ENCODE measurements at regions not wholly inside any gene's neighbourhood (a gene's known extent, or its start where the extent isn't known, plus 50 kb on each side); places are given as distances from the start of the nearest gene placed in this dataset.
A peak's percentile ranks its signal among the peaks of the same experiment; 100 is the strongest.

GRCh38 chr3:66133853-66134445 is 86.9 kb upstream of the SLC25A26 start:
- no peak for TF ChIP-seq CTCF (conservative IDR thresholded peaks at IDR 0.05; ENCODE audit: low read depth, low read length)
- no peak for DNase-seq (ENCODE audit: low read depth)
- H3K4me3 ChIP-seq (ENCODE audit: low read depth, low read length) = no peak overlapping the region

- TF ChIP-seq CTCF (conservative IDR thresholded peaks at IDR 0.05; ENCODE audit: low read depth, low read length) = no peak
- no peak overlapping the region for H3K4me3 ChIP-seq (ENCODE audit: low read depth, low read length)
- peak; percentile 70 for DNase-seq (ENCODE audit: low read depth)
These were observed 87.6 kb upstream of the SLC25A26 start for GRCh38 chr3:66133050-66133757.

- H3K4me3 ChIP-seq (ENCODE audit: low read depth, low read length) = no peak overlapping the region
- DNase-seq (ENCODE audit: low read depth) = no peak
- TF ChIP-seq CTCF (conservative IDR thresholded peaks at IDR 0.05; ENCODE audit: low read depth, low read length) = no peak
These were observed 89.9 kb upstream of the MAGI1 start for GRCh38 chr3:66128623-66129022.

- no peak overlapping the region for H3K4me3 ChIP-seq (ENCODE audit: low read depth, low read length)
- no peak for TF ChIP-seq CTCF (conservative IDR thresholded peaks at IDR 0.05; ENCODE audit: low read depth, low read length)
- peak; percentile 41 for DNase-seq (ENCODE audit: low read depth)
These were observed 82.6 kb upstream of the MAGI1 start for GRCh38 chr3:66121318-66121717.

- H3K4me3 ChIP-seq (ENCODE audit: low read depth, low read length) = no peak overlapping the region
- TF ChIP-seq CTCF (conservative IDR thresholded peaks at IDR 0.05; ENCODE audit: low read depth, low read length) = no peak
- peak; percentile 98 for DNase-seq (ENCODE audit: low read depth)
These were observed 77.3 kb upstream of the MAGI1 start for GRCh38 chr3:66115858-66116654.

GRCh38 chr3:66113542-66113941 is 74.8 kb upstream of the MAGI1 start:
- TF ChIP-seq CTCF (conservative IDR thresholded peaks at IDR 0.05; ENCODE audit: low read depth, low read length) = no peak
- no peak for DNase-seq (ENCODE audit: low read depth)
- no peak overlapping the region for H3K4me3 ChIP-seq (ENCODE audit: low read depth, low read length)
